ENCODE measurements at regions not wholly inside any gene's neighbourhood (a gene's known extent, or its start where the extent isn't known, plus 50 kb on each side); places are given as distances from the start of the nearest gene placed in this dataset.

GRCh38 chr3:180138871-180139270 lies 102.1 kb upstream of the PEX5L start:
- Histone ChIP-seq H2BK5ac (ENCODE audit: low read depth, low read length, poor library complexity, severe bottlenecking) (no peak overlapping the region), H3K4ac (ENCODE audit: low read depth in 1 of 2, low read length in 2 of 2) (no peak overlapping the region), H2BK120ac (ENCODE audit: low read depth, low read length) (no peak overlapping the region), H3K14ac (ENCODE audit: low read length in 2 of 2) (no peak overlapping the region), H3K23ac (ENCODE audit: low read length in 2 of 2) (no peak overlapping the region), H3K79me1 (replicated peaks; ENCODE audit: low read length, poor library complexity, severe bottlenecking) (no peaks in the 10 kb centered on the region), H2AK5ac (ENCODE audit: low read length, severe bottlenecking) (no peak overlapping the region), H3K18ac (ENCODE audit: low read depth in 1 of 2, low read length in 2 of 2) (no peak overlapping the region), H4K91ac (ENCODE audit: low read length) (no peak overlapping the region), H3K4me3 (ENCODE audit: insufficient read depth in 1 of 2, low read depth in 1 of 2, low read length in 2 of 2) (no peak overlapping the region), H2AFZ (ENCODE audit: low read depth, low read length) (no peak overlapping the region), H3K4me1 (ENCODE audit: control insufficient read depth, insufficient read depth, low read depth, low read length) (no peaks in the 10 kb centered on the region), H3K36me3 (ENCODE audit: control insufficient read depth in 1 of 2, insufficient read depth in 2 of 2, low read depth in 1 of 2, low read length in 2 of 2) (no peaks in the 10 kb centered on the region), H2BK12ac (ENCODE audit: low read length in 2 of 2) (no peak overlapping the region), H3K4me2 (ENCODE audit: low read length, poor library complexity, severe bottlenecking) (no peak overlapping the region), H3K9ac (ENCODE audit: low read length) (no peak overlapping the region), H4K8ac (ENCODE audit: low read length) (no peak overlapping the region), H3K27ac (ENCODE audit: low read length, poor library complexity, severe bottlenecking) (no peak overlapping the region), H3K9me3 (ENCODE audit: control insufficient read depth, low read length) (peaks cover 4% of the 10 kb centered on the region), H3K27me3 (ENCODE audit: control insufficient read depth in 1 of 2, insufficient read depth in 1 of 2, low read length in 2 of 2) (no peaks in the 10 kb centered on the region), H2BK15ac (ENCODE audit: low read depth, poor library complexity, severe bottlenecking) (no peak overlapping the region)
- WGBS = 33% methylated on average over 1 of the region's 3 CpGs
- no peak for DNase-seq

GRCh38 chr3:180142041-180142440 lies 105.3 kb upstream of the PEX5L start:
- DNase-seq = no peak
- no peaks in the 10 kb centered on the region for H3K79me1 ChIP-seq (replicated peaks; ENCODE audit: low read length, poor library complexity, severe bottlenecking)
- H2BK120ac ChIP-seq (ENCODE audit: low read depth, low read length) = no peak overlapping the region
- peaks cover 9% of the 10 kb centered on the region for H3K9me3 ChIP-seq (ENCODE audit: control insufficient read depth, low read length)
- WGBS = 86% methylated on average over 2 of the region's 2 CpGs
- H3K27me3 ChIP-seq (ENCODE audit: control insufficient read depth in 1 of 2, insufficient read depth in 1 of 2, low read length in 2 of 2) = no peaks in the 10 kb centered on the region
- no peak overlapping the region for H4K8ac ChIP-seq (ENCODE audit: low read length)
- no peak overlapping the region for H2AK5ac ChIP-seq (ENCODE audit: low read length, severe bottlenecking)
- no peaks in the 10 kb centered on the region for H3K4me1 ChIP-seq (ENCODE audit: control insufficient read depth, insufficient read depth, low read depth, low read length)
- H3K23ac ChIP-seq (ENCODE audit: low read length in 2 of 2) = no peak overlapping the region
- H2BK15ac ChIP-seq (ENCODE audit: low read depth, poor library complexity, severe bottlenecking) = no peak overlapping the region
- H3K4me3 ChIP-seq (ENCODE audit: insufficient read depth in 1 of 2, low read depth in 1 of 2, low read length in 2 of 2) = no peak overlapping the region
- H3K4ac ChIP-seq (ENCODE audit: low read depth in 1 of 2, low read length in 2 of 2) = no peak overlapping the region
- H3K14ac ChIP-seq (ENCODE audit: low read length in 2 of 2) = no peak overlapping the region
- H4K91ac ChIP-seq (ENCODE audit: low read length) = no peak overlapping the region
- no peak overlapping the region for H3K9ac ChIP-seq (ENCODE audit: low read length)
- no peak overlapping the region for H3K4me2 ChIP-seq (ENCODE audit: low read length, poor library complexity, severe bottlenecking)
- H3K27ac ChIP-seq (ENCODE audit: low read length, poor library complexity, severe bottlenecking) = no peak overlapping the region
- H2AFZ ChIP-seq (ENCODE audit: low read depth, low read length) = no peak overlapping the region
- H3K18ac ChIP-seq (ENCODE audit: low read depth in 1 of 2, low read length in 2 of 2) = no peak overlapping the region
- H3K36me3 ChIP-seq (ENCODE audit: control insufficient read depth in 1 of 2, insufficient read depth in 2 of 2, low read depth in 1 of 2, low read length in 2 of 2) = no peaks in the 10 kb centered on the region
- H2BK12ac ChIP-seq (ENCODE audit: low read length in 2 of 2) = no peak overlapping the region
- no peak overlapping the region for H2BK5ac ChIP-seq (ENCODE audit: low read depth, low read length, poor library complexity, severe bottlenecking)

GRCh38 chr3:180142472-180142871 lies 105.7 kb upstream of the PEX5L start:
- no peak overlapping the region for H3K9ac ChIP-seq (ENCODE audit: low read length)
- no peak overlapping the region for H2AFZ ChIP-seq (ENCODE audit: low read depth, low read length)
- H3K27me3 ChIP-seq (ENCODE audit: control insufficient read depth in 1 of 2, insufficient read depth in 1 of 2, low read length in 2 of 2) = no peaks in the 10 kb centered on the region
- H2BK120ac ChIP-seq (ENCODE audit: low read depth, low read length) = no peak overlapping the region
- no peaks in the 10 kb centered on the region for H3K79me1 ChIP-seq (replicated peaks; ENCODE audit: low read length, poor library complexity, severe bottlenecking)
- H4K91ac ChIP-seq (ENCODE audit: low read length) = no peak overlapping the region
- no peak overlapping the region for H3K4ac ChIP-seq (ENCODE audit: low read depth in 1 of 2, low read length in 2 of 2)
- no peaks in the 10 kb centered on the region for H3K36me3 ChIP-seq (ENCODE audit: control insufficient read depth in 1 of 2, insufficient read depth in 2 of 2, low read depth in 1 of 2, low read length in 2 of 2)
- H3K14ac ChIP-seq (ENCODE audit: low read length in 2 of 2) = no peak overlapping the region
- H2BK12ac ChIP-seq (ENCODE audit: low read length in 2 of 2) = no peak overlapping the region
- no peak overlapping the region for H2BK15ac ChIP-seq (ENCODE audit: low read depth, poor library complexity, severe bottlenecking)
- H2BK5ac ChIP-seq (ENCODE audit: low read depth, low read length, poor library complexity, severe bottlenecking) = no peak overlapping the region
- H3K18ac ChIP-seq (ENCODE audit: low read depth in 1 of 2, low read length in 2 of 2) = no peak overlapping the region
- no peaks in the 10 kb centered on the region for H3K4me1 ChIP-seq (ENCODE audit: control insufficient read depth, insufficient read depth, low read depth, low read length)
- no peak overlapping the region for H4K8ac ChIP-seq (ENCODE audit: low read length)
- no peak for DNase-seq
- peaks cover 9% of the 10 kb centered on the region for H3K9me3 ChIP-seq (ENCODE audit: control insufficient read depth, low read length)
- no peak overlapping the region for H2AK5ac ChIP-seq (ENCODE audit: low read length, severe bottlenecking)
- no peak overlapping the region for H3K27ac ChIP-seq (ENCODE audit: low read length, poor library complexity, severe bottlenecking)
- no peak overlapping the region for H3K23ac ChIP-seq (ENCODE audit: low read length in 2 of 2)
- WGBS = 82% methylated on average over 4 of the region's 4 CpGs
- no peak overlapping the region for H3K4me2 ChIP-seq (ENCODE audit: low read length, poor library complexity, severe bottlenecking)
- no peak overlapping the region for H3K4me3 ChIP-seq (ENCODE audit: insufficient read depth in 1 of 2, low read depth in 1 of 2, low read length in 2 of 2)

GRCh38 chr3:180161770-180162169 lies 125.0 kb upstream of the PEX5L start:
- Histone ChIP-seq H3K18ac (ENCODE audit: low read depth in 1 of 2, low read length in 2 of 2) (no peak overlapping the region), H3K9me3 (ENCODE audit: control insufficient read depth, low read length) (no peaks in the 10 kb centered on the region), H3K4ac (ENCODE audit: low read depth in 1 of 2, low read length in 2 of 2) (no peak overlapping the region), H2BK5ac (ENCODE audit: low read depth, low read length, poor library complexity, severe bottlenecking) (no peak overlapping the region), H3K14ac (ENCODE audit: low read length in 2 of 2) (no peak overlapping the region), H2AFZ (ENCODE audit: low read depth, low read length) (no peak overlapping the region), H3K4me1 (ENCODE audit: control insufficient read depth, insufficient read depth, low read depth, low read length) (no peaks in the 10 kb centered on the region), H2AK5ac (ENCODE audit: low read length, severe bottlenecking) (no peak overlapping the region), H2BK120ac (ENCODE audit: low read depth, low read length) (no peak overlapping the region), H3K36me3 (ENCODE audit: control insufficient read depth in 1 of 2, insufficient read depth in 2 of 2, low read depth in 1 of 2, low read length in 2 of 2) (no peaks in the 10 kb centered on the region), H4K8ac (ENCODE audit: low read length) (no peak overlapping the region), H3K4me3 (ENCODE audit: insufficient read depth in 1 of 2, low read depth in 1 of 2, low read length in 2 of 2) (no peak overlapping the region), H2BK15ac (ENCODE audit: low read depth, poor library complexity, severe bottlenecking) (no peak overlapping the region), H3K9ac (ENCODE audit: low read length) (no peak overlapping the region), H3K27me3 (ENCODE audit: control insufficient read depth in 1 of 2, insufficient read depth in 1 of 2, low read length in 2 of 2) (no peaks in the 10 kb centered on the region), H3K79me1 (replicated peaks; ENCODE audit: low read length, poor library complexity, severe bottlenecking) (no peaks in the 10 kb centered on the region), H2BK12ac (ENCODE audit: low read length in 2 of 2) (no peak overlapping the region), H3K27ac (ENCODE audit: low read length, poor library complexity, severe bottlenecking) (no peak overlapping the region), H4K91ac (ENCODE audit: low read length) (no peak overlapping the region), H3K23ac (ENCODE audit: low read length in 2 of 2) (no peak overlapping the region), H3K4me2 (ENCODE audit: low read length, poor library complexity, severe bottlenecking) (no peak overlapping the region)
- no peak for DNase-seq
- 80% methylated on average over 9 of the region's 9 CpGs for WGBS
